Activated CD4-positive, alpha-beta T cell treated with anti-CD3 and anti-CD28 coated beads, Interleukin-2, amount 50 U/mL, for 4 hours (primary cell): ENCODE measurements at regions not wholly inside any gene's neighbourhood (a gene's known extent, or its start where the extent isn't known, plus 50 kb on each side); places are given as distances from the start of the nearest gene placed in this dataset.
"Not testable (repeated sequence)": the region's sequence is repeated elsewhere in the genome, so short reads cannot be mapped to it uniquely, and the experiment has no call there.

Experiments
- DNase-seq, 2 experiments: peaks; one replicate each; pipeline ENCODE4 v3.0.0-alpha.2; 2020

DNA sequence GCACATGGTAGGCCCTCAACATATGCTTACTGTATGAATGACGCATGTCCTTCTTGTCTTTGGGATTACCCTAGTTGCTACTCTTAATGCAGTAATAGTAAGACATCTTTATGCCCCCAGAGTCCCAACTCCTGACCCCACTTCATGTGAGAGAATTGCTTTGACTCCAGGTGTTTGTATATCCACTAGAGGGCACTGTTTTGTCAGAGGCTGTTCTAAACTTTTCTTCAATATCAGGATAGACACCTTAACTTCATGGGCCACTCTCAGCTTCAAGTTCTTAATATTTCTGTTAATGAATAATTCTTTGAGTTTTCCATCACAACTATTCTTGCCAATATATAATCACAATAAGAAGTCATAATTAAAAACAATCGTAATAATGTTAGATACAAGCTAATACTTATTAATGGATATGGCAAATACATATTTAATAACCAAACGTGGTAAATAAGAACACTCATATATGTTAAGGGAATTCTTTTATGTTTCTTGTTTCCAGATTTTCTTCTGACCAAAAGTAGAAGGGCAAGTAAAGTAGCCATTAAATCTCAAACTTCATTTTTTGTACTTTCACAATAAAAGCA is 337.2 kb upstream of the DNAJC19 start:
- DNase-seq = no peak

DNA sequence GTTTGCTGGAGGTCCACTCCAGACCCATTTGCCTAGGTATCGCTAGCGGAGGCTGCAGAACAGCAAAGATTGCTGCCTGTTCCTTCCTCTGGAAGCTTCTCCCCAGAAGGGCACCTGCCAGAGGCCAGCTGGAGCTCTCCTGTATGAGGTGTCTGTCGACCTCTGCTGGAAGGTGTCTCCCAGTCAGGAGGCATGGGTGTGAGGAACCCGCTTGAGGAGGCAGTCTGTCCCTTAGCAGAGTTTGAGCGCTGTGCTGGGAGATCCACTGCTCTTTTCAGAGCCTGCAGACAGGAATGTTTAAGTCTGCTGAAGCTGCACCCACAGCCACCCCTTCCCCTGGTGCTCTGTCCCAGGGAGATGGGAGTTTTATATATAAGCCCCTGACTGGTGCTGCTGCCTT is 335.0 kb upstream of the DNAJC19 start:
- DNase-seq = not testable (repeated sequence)

DNA sequence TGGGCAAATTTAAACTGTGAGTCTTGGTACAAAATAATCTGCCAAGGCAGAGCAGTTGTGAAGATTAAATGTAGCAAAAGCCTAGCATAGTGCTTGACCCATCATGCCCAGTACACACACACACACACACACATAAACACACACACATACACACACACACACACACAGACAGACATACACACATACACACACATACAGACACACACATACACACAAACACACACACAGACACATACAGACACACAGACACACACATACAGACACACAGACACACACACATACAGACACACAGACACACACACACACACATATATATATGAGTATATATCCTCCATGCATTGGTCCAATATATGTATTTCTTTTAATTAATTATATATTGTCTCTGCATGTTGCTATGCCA is 328.8 kb upstream of the DNAJC19 start:
- no peak for DNase-seq

DNA sequence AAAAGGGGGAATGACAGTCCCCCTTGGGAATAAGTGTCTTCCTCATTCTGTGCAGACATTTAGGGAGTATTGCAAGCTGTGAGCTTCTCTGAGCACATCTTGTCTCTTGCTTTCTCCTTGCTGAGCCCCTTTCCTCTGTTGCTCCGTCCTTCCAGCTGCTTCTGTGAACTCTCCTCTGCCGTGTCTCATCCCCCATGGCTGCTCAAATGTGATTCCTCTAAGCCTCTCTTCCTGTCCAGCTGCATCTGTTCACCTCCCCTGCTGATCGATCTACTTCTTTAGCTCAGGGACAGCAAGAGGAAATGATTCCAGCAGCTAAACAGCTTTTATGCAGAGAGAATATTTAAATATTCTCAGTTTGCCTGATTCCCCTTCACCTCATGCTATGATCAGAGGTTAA is 328.0 kb upstream of the DNAJC19 start:
- no peak for DNase-seq

DNA sequence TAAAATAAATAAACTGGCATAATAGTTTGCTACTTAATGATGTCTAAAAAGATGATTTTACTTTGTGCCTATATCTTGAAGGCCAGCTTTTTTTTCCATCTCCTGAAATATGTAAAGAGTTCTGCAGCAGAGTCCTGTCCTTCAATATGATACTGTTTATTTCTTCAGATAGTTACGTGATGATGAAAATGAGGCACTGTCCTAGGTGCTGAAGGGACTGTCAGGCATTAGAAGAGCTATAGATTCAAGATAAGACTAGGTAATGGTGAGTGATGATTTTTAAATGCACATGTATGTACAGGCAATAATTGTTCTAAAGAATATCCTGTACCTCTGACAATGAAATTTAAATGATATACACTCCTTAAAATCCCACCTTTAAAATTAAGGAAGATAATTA is 326.9 kb upstream of the DNAJC19 start:
- DNase-seq = no peak

DNA sequence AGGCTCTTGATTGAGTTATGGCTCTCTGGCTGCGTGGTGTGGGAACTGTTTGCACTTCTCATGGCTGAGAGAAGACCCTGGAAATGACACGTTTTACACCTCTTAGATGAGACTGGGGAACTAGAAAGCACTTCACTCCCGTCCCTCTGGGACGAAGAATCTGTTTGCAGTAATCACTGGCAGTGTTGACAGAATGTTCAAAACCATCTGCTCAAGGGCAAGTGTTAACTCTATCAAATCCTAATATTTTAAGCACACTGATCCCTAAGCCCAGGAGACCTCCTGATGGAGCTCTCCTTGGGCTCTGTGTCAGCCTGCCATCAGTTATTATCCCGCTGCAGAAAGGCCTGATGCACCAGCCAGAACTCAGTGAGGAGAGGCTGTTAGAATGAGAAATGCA is 323.8 kb upstream of the DNAJC19 start:
- DNase-seq = no peak

DNA sequence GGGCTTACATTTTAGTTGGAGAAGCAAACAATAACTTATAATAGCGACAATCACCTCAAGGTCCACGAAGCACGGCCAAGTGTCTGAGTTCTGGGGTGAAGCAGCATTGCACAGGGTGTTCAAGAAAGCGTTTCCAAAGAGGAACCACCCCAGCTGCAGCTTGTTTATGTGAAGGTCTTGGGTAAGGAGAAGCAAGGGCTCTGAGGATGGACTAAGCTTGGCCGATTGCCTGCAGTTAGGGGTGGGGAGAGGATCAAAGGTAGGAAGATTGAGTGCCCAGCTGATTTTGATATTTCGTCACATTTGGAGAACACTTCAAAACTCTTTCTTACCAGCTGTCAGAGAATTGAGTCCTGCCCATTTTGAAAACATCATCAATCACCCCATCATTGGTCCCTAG is 321.6 kb upstream of the DNAJC19 start:
- no peak for DNase-seq

DNA sequence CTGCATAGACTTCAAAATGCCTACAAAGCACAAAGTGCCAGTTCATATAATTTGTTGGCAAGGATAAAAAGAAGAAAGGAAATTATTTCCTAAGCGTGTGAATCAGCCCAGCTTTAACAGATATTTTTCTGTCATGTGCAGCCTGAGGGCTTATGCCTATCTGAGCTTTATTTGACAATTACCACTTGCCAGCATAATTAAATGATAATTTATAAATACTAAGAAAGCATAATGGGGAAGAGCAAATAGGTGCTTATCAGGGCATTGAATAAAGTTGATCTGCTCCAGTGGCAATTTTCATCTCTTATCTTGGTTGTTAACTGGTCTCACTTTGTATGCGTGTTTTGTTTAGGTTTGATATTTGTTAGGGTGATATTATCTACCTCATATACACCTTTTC is 313.4 kb upstream of the DNAJC19 start:
- no peak for DNase-seq

DNA sequence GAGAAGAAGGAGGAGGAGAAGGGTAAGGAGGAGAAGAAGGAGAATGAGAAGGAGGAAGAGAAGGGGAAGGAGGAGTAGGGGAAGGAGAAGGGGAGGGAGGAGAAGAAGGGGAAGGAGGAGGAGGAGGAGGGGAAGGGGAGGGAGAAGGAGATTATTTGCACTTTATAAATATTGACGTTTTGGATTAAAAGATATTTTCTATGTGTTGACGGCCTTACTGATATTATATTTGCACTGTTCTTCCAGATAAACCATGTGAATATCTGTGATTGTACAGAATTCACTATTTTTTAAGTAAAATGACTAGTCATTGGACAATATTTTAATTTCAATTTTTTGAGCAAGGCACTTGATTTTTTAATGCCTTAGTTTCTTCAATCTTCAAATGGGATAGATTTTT is 310.5 kb upstream of the DNAJC19 start:
- no peak for DNase-seq

DNA sequence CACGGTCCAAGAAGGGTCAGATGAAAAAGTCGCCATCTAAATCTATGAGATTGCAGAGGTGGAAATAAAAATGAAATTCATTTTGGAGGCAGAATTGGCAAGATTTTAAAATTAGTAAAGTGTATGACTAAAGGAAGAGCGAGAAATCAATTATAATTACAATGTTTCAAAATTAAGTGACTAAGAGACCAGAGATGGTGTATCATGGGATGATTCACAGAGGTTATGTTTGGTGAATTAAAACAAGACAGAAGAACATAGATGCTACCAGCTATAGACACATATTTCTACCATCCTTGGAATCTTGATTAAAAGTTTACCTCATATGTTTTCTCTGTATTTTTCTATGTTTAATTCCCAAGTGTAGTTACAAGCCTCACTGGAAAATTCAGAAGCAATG is 308.9 kb upstream of the DNAJC19 start:
- DNase-seq = no peak

DNA sequence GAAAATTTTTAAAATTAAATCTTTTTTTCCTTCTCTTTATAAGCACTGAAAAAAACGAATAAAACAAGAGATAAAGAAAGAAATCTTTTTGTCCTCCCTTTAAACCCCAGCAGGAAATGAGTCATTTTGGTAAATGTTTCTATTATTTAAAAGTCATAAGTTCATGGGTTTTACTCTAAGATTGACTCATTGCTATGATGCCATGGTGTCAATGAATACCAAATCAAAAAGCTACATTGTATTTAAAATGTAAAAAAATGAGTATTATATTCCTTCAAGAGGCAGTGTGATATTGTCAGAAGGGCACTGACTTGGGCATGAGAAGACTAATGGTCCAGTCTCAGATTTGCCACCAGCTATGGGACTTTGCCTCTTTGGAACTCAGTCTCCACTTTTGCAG is 303.4 kb upstream of the DNAJC19 start:
- DNase-seq = no peak

DNA sequence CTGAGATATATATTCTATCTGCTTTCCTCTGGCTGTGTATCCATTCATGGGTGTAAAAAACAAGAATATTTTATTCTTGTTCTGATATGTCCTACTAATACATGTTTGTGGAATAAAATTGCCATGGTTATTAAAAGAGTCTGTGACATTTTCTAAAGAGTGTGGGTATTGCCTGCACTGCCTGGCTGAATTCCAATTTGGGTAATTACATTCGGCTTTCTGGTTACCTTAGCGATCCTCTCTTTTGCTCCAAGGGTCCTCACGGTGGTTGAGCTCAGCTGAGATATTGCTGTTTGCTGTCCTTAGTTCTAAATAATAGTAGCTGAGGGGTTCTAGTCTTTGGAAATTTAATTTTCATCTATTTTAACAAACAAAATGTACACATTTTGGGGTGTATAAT is 301.4 kb upstream of the DNAJC19 start:
- DNase-seq = no peak

DNA sequence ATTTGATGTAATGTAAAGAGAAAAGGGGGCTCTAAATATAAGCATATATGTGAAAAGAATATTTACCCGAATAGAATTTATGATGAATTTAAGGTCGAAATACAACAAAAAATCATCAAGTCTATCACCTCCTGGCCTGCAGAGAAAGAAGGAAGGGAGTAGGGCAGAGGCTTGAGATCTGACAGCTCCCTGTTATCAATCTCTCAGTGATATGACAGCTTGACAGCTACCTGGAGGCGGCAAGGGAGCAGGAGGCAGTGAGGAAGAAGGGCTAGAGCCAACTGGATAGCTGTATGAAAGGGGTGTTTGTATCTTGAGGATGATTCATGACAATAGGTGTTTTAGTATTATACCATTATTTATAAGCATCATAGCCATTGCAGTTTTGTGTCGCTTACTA is 299.8 kb upstream of the DNAJC19 start:
- DNase-seq = no peak

DNA sequence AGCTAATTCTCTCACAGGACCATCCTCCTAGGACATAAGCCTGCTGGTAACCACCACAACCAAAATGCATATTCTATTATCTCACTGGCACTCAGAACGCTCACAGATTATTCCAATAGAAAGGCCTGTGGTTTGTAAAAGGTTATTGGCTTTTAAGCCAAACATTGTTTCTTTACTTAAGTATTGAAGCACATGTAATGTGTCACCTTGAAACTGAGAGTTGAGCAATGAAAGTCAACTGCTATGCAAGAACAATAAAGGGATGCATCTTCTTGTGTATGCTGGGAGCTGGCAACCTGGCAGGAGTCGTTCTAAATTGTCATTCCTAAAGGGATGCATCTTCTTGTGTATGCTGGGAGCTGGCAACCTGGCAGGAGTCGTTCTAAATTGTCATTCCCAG is 298.6 kb upstream of the DNAJC19 start:
- DNase-seq = no peak

DNA sequence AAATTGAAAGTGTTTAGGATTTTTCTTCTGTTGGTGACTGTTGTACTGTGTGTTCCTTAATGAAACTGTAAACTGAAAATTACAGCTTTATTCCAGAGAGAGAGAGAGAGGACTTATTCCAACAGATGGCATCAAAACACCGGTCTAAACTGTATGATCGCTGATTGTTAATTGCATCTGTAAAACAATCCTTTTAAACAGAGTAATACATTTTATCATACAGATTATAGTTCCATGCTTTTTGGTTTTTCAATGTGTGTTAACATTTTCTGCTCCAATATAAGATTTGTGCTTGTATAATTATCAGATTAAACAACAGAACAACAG is 289.7 kb upstream of the DNAJC19 start:
- no peak for DNase-seq

DNA sequence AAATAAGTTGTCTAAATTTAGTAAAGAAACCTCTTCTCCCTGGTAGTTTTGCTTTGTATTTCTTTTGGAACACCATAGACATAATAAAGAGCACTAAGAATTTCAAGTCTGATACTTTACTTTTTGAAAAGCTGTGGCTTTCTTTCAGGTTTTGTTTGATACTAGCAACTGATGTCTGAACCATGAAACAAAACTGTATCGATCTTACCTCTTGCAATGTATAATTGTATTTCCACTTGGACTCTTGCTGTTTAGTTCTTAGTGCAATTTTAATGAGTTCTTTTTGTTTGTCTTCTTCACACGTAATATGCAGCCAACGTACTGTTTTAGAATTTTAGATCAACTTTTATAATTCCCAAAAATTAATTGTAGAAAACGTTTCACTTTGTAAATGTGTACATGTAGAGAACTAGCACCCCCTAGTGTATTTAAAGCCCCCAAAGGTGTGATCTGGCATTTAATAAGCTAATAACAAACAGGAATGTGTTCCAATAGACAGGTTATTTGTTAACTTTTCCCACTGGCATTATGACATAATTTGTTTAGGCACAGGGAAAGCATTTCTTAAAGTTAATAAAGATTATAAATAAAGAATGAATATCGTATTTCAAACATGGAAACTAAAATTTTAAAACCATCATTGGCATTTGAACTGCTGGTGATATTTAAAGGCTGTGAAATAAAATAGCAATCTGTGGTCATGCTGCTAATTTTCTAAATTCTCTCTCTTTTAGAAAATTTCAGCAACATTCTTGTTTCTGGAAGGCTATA is 289.1 kb upstream of the DNAJC19 start:
- no peak for DNase-seq

DNA sequence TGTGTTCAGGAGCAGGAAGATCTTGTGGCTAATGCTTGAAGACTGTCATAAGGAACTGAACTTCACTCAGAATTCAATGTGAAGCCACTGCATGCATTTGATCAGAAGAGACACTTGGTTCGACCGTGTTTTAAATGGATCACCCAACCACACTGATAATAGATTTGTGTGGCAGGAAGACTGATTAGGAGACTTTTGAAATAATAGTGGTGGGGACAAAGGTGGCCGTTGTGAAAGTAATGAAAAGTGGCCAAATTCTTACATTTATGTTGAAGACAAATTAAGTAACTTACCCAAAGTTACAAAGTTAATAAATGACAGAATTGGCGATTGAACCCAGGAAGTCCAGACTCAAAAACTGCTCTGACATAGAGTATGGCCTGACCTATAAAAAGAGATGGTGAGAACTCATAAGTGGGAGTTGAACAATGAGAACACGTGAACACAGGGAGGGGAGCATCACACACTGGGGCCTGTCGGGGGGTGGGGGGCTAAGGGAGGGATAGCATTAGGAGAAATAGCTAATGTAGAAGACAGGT is 286.9 kb upstream of the DNAJC19 start:
- DNase-seq = no peak

DNA sequence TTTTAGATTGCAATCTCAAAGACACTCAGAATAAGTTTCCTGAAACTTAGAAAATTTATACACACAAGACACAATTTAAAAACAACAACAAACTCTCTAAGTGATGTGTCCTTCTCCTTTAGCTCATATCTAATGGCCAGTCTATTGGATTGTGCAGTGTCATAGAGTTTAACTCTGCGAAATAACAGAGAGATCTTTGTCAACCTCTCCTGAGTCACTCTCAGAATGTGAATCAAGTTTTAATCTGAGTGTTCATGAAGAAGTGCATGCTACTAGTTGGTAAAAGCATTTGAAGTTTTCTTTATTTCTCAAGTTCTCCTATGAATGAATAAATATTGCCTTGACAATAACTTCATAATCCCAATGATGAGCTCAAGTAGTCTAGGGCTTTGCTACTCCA is 284.5 kb upstream of the DNAJC19 start:
- no peak for DNase-seq

DNA sequence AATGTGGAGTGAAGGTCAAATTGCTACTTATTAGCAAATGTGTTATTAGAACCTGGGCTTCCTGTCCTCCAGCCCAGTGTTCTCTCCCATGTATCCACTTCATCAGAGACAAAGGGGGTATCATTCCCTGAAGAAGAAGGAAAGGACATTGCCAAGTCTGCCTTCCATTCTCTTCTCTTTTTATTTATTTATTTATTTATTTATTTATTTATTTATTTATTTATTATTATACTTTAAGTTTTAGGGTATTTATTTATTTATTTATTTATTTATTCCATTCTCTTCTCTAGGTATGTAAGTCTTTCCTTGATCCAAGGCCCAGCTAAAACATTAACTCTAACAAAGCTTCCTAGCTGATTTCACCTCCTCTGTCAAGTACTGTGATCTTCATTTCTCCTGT is 277.8 kb upstream of the DNAJC19 start:
- DNase-seq = no peak

DNA sequence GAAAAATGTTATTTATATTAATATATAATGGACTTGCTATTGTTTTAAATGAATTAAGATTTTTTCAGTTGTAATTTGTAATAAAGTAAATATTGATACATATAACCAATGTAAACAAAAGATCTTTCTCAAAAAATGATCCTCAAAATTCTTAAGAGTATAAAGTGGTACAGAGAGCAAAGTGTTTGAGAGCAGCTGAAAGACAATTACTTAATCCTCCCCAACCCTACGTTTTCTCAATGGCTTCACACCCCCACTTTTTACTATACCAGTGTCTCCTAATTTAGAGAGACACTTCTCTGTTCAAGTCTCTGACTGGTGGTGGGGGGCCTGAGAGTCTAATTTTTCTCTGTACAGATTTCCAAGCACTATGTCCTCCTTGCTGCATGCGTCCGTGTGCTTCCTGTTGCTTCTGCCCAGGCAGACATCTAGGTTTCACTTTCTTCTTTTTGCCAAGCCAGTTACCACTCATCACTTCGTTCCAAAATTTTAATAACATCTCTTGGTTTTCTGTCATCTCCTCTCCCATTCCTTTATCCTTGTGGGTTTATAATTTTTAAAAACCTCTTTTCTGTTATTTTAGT is 276.3 kb upstream of the DNAJC19 start:
- no peak for DNase-seq

DNA sequence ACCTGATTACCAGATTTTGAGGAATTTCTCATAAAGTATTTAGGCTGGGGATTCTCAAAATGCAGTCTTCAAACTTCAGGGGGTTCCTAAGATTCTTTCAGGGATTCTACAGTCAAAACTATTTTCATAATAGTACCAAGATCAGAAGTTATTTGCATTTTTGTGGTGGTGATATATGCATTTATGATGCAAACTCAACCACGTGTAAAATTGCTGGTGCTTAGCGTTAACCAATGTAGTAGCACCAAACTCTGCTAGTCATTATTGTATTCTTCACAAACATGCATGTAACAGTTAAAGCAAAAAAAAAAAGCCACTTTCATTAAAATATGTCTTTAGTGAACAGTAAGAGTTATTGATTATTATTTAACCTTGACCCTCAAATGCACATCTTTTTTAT is 274.9 kb upstream of the DNAJC19 start:
- no peak for DNase-seq

DNA sequence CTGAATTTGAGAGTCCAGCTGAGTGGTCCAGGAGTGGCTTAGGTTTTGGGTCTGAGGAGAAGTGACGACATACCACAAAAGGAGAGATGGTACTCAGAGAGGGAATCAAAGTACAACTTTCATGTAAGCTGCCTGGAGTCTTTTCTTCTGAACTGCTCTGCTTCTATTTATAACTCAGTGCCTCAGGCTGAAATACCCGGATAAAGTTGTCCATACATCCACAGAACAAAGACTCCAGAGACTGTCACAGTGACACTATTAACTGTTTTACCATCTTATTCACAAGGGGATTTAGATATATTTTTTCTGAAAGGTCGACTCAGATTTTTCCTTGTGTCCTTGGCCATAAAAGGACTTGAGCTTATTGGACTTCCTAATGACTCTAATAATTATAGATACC is 264.3 kb upstream of the DNAJC19 start:
- no peak for DNase-seq

DNA sequence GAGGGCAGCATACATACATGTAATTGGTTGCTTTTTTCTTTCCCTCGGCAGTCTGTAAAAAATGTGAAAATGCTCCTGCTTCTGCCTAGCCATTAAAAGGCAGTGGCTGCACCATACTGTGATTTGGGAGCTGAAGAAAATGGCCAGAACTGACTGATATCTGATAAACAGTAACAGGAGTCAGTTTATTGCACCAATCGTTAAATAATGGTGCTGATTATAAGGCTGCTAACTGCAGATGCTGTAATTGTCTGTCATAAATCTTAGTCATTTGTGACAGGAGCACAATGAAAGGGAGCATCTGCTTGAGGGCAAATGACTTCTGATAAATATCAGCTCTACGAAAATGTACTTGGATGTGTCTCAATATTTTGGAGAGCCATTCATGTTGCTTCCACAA is 263.1 kb upstream of the DNAJC19 start:
- DNase-seq = no peak

DNA sequence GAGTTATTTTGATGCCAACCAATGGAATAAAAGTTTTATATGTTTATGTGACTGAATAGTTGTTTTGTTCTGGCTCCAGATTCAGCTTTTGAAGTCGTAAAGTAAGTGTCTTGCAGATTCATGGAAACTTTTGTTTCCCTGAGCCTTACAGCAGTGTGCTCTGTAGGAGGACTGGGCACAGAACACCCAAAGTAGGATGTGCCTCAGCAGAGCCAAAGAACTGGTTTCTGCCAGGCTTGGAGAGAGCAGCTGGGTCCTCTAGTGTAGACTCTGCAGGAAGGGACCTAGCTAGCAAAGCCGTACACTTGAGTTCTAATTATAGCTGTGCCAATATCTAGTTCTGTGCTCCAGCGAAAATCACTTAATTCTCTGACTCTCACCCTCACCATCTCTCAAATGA is 261.2 kb upstream of the DNAJC19 start:
- no peak for DNase-seq

DNA sequence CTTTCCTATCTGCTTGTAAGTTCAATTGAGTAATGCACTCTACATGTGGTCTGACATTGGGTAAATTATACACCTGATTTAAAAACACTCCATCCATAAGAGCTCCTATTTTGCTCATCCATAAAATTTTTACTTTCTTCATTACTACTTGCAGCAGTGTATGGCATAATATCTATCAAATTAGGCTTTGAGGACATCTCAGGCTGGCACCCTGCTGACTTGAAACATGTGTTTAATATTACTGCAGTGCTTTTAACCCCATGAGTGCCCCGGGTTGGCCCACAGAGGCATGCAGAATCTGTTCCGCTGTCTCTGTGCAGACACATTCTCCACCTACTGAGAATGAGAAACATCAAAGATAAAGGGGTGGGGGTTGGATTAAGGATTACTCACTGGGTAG is 249.9 kb upstream of the DNAJC19 start:
- DNase-seq = no peak
